ENCODE measurements at regions not wholly inside any gene's neighbourhood (a gene's known extent, or its start where the extent isn't known, plus 50 kb on each side); places are given as distances from the start of the nearest gene placed in this dataset.

DNA sequence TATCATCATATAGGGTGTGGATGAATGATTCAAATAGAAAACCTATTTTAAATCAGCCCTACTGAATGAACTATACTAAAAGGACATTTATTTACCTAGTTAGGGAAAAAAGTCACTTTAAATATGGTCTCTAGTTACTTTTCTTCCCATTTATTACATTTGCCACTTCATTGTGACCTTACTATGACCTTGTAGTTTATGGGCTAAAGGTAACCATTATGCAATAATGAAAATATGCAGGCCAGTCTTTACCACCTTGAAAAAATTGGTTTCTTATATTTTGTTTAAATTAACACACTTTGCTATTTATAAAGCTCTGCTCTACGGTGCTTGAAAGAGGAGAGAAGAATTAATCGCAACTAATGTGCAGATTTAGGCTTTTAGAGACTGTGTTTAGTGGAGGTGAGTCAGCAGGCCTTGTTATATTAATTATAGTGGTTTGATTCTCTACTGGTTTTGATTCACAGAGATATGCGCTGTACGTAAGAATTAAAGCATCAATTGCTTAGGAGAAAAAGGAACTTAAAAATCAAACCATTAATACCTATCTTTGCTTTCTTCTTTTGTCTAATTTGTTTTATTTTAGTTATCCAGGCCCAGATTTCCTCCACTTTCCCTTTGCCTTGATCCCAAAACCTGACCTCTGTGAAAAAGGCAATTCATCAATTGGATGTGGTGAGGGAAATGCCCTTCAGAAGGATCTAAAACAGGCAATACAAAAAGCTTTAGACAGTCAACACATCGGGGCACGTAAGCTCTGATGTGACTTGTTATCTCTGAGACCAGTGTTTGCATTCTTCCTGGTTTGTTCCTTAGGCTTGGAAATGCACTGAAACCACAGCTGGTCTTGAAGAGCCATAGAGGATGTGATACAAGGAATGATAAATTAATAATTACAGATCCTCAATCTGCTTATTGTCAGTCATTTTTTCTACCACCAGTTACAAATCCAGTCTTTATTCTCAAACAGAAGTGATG, 141.2 kb upstream of the HDAC9 start:
- POLR2A ChIA-PET: no interaction called here
- Histone ChIP-seq H3K4me1 (ENCODE audit: control insufficient read depth, extremely low read depth, insufficient read depth, low read length) (peaks cover 2% of the 10 kb centered on the region), H3K27ac (ENCODE audit: insufficient read depth, low read depth, low read length) (no peak overlapping the region), H3K4me3 (replicated peaks in 1 of 3; ENCODE audit: insufficient read depth in 1 of 3, low read depth in 1 of 3, low read length in 3 of 3) (no peak overlapping the region), H3K9me1 (replicated peaks; ENCODE audit: control insufficient read depth, extremely low read depth, insufficient read depth, low read length) (no peaks in the 10 kb centered on the region), H3K27me3 (ENCODE audit: control insufficient read depth in 2 of 2, insufficient read depth in 2 of 2, low read length in 2 of 2) (no peaks in the 10 kb centered on the region), H3K4me2 (ENCODE audit: insufficient read depth, low read length) (no peak overlapping the region), H3K9me3 (replicated peaks; ENCODE audit: control insufficient read depth, insufficient read depth, low read length) (no peaks in the 10 kb centered on the region), H3K36me3 (ENCODE audit: control insufficient read depth in 2 of 2, extremely low read depth in 1 of 2, insufficient read depth in 2 of 2, low read length in 2 of 2) (no peaks in the 10 kb centered on the region), H3K9ac (replicated peaks; ENCODE audit: extremely low read depth, insufficient read depth, low read length) (no peak overlapping the region), H4K20me1 (replicated peaks; ENCODE audit: control insufficient read depth, extremely low read depth, insufficient read depth, low read length) (no peaks in the 10 kb centered on the region), H3K79me2 (ENCODE audit: control insufficient read depth, insufficient read depth, low read length) (no peaks in the 10 kb centered on the region), H2AFZ (ENCODE audit: low read depth, low read length) (no peak overlapping the region)
- CTCF ChIA-PET: interaction anchor here (0.7 to 8.5 kb wide), 10 partner anchors 72 to 762 kb away, joined by 3 to 572 read pairs (median 4); partner anchors contain the start of gene TWIST1
- TF ChIP-seq POLR2AphosphoS5 (IDR thresholded peaks at IDR 0.05; ENCODE audit: insufficient read depth, low read depth, low read length) (no peak), JUN (IDR thresholded peaks at IDR 0.05; ENCODE audit: borderline replicate concordance, insufficient read depth, insufficient read length, low read depth) (no peak), EZH2 (IDR thresholded peaks at IDR 0.05; ENCODE audit: borderline replicate concordance, low read depth, low read length, severe bottlenecking) (no peak), POLR2A (IDR thresholded peaks at IDR 0.05; ENCODE audit: low read depth, low read length) (no peak), FOS (IDR thresholded peaks at IDR 0.05; ENCODE audit: borderline replicate concordance, insufficient read depth, low read length) (no peak), MYC (IDR thresholded peaks at IDR 0.05; ENCODE audit: low read depth, low read length) (no peak), GATA2 (IDR thresholded peaks at IDR 0.05; ENCODE audit: insufficient read depth, insufficient read length, low read depth, low read length) (no peak)
- TF ChIP-seq, protein P1, sequence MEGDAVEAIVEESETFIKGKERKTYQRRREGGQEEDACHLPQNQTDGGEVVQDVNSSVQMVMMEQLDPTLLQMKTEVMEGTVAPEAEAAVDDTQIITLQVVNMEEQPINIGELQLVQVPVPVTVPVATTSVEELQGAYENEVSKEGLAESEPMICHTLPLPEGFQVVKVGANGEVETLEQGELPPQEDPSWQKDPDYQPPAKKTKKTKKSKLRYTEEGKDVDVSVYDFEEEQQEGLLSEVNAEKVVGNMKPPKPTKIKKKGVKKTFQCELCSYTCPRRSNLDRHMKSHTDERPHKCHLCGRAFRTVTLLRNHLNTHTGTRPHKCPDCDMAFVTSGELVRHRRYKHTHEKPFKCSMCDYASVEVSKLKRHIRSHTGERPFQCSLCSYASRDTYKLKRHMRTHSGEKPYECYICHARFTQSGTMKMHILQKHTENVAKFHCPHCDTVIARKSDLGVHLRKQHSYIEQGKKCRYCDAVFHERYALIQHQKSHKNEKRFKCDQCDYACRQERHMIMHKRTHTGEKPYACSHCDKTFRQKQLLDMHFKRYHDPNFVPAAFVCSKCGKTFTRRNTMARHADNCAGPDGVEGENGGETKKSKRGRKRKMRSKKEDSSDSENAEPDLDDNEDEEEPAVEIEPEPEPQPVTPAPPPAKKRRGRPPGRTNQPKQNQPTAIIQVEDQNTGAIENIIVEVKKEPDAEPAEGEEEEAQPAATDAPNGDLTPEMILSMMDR (IDR thresholded peaks at IDR 0.05; ENCODE audit: extremely low read depth in 1 of 2, insufficient read depth in 1 of 2, low read depth in 1 of 2, low read length in 2 of 2): no peak
- TF ChIP-seq, protein P2, sequence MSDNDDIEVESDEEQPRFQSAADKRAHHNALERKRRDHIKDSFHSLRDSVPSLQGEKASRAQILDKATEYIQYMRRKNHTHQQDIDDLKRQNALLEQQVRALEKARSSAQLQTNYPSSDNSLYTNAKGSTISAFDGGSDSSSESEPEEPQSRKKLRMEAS (IDR thresholded peaks at IDR 0.05; ENCODE audit: insufficient read depth, insufficient read length): no peak
- dilution Hi-C loops (cut with MboI; ENCODE audit: extremely low pct_ligation_motif_present, low sequenced_read_pairs) (loop anchor here (25.0 kb wide), 1 partner anchor 208 kb away; no protein-coding TSS in a partner anchor), intact Hi-C loops (cut with micrococcal nuclease) (loop anchor here (5.0 kb wide), 4 partner anchors 53 to 1138 kb away; no protein-coding TSS in a partner anchor)
- FAIRE-seq: no peak
- no TSS peak for BruUV-seq (replicated peaks)
- DNase-seq (ENCODE audit: low read depth, low spot score): peak; percentile 31

Data from endothelial cell of umbilical vein (primary cell).